HPDE6-E6E7 (cell line): ENCODE measurements at regions not wholly inside any gene's neighbourhood (a gene's known extent, or its start where the extent isn't known, plus 50 kb on each side); places are given as distances from the start of the nearest gene placed in this dataset.
"Not testable (repeated sequence)": the region's sequence is repeated elsewhere in the genome, so short reads cannot be mapped to it uniquely, and the experiment has no call there.

ENCODE experiments used
- DNase-seq: peaks from one replicate; pipeline ENCODE4 v3.0.0; 2011; ENCODE audit warnings: missing footprints; ENCODE audit errors: extremely low spot score

DNA sequence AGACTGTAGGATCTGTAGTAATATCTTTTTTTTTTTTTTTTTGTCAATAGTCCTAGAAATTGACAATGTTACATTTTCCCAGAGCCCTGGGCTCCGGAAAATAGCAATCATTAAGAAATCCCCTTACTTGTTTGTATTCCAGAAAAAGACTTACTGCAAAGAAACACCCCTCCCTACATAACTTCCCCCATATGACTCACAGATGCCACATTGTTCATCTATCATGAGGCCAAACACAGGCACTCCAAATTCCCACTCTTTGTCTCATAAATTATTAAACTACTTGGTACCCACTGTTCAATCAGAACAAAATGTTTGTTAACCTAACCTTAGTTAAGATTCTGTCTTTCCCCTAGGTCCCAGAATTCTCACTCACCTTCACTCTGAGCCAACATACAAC lies 53.5 kb downstream of the TEX51 start:
- DNase-seq: no peak

DNA sequence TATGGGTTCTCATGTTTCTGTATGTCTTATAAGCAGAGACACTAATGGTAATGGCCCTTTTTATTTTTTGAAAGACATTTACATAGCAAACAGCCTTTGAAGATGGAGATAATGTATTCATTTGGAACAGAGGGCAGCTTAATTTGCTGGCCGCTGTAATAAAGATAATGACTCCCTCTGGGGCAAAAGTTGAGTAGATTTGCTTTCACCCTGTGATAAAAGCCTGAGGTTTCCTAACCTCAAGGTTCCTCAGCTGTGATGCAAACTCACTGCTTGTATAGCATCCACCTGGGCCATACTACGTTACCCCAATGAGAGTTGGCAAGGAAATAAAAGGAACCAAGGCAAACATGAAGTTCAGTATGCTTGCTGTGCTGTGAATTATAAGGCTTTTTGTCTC lies 54.8 kb downstream of the TEX51 start:
- DNase-seq: no peak

DNA sequence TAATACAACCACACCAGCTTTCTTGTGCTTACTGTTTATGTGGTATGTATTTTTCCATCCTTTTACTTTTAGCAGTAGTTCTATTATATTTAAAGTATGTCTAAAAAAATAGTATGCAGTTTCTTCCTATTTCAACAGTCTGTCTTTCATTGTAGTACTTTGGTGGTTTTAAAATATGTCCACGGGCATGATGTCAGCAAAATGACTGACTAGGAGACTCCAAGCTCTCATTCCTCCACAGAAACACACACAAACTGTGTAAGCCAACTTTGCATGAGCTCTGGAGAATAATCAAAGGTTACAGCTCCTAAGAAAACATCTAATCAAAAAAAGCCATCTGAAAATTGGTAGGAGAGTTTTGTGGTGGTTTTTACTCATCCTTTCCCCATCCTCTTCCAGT lies 56.1 kb downstream of the TEX51 start:
- no peak for DNase-seq

DNA sequence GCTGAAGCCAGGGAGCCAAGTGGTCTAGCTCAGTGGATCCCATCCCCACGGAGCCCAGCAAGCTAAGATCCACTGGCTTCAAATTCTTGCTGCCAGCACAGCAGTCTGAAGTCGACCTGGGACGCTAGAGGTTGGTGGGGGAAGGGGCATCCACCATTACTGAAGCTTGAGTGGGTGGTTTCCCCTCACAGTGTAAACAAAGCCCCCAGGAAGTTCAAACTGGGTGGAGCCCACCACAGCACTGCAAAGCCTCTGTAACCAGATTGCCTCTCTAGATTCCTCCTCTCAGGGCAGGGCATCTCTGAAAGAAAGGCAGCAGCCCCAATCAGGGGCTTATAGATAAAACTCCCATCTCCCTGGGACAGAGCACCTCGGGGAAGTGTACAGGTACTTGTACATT lies 58.1 kb downstream of the TEX51 start:
- not testable (repeated sequence) for DNase-seq

DNA sequence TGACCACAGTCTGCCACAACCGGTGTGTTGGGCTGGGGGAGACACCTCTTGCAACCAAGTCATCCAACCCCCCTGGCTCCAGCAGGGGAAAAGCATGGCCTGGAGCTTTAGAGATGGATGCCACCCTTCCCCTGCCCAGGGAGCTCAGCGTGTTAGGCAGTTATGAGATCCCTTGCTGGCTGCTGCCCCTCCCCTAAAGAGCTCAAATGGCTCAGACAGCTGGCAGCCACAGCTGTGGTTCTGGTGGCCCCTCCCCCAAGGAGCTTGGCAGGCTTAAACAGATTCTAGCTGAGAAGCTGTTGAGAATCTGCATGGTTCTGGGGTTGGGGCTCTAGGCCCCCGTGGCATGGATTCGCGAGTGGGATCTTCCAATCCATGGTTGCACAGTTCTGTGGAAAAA lies 64.7 kb downstream of the TEX51 start:
- DNase-seq: no peak

DNA sequence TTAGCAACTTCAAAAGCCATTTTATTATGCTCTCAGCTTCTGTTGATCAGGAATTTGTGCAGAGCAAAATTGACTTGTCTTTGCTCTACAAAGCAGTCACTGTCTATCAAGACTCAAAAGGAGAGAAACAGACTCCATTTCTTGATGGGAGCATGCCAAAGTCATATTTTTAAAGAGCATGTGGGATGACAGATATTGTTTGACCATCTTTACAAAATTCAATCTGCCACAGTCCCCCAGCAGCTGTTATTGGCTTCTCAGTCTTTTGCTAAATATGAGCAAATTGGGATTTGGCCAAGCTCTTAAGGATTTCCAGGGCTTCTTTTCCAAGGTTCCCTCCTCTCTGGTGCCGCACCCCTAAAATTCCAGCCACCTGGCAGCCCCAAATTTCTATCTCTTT lies 67.9 kb downstream of the TEX51 start:
- DNase-seq: no peak

DNA sequence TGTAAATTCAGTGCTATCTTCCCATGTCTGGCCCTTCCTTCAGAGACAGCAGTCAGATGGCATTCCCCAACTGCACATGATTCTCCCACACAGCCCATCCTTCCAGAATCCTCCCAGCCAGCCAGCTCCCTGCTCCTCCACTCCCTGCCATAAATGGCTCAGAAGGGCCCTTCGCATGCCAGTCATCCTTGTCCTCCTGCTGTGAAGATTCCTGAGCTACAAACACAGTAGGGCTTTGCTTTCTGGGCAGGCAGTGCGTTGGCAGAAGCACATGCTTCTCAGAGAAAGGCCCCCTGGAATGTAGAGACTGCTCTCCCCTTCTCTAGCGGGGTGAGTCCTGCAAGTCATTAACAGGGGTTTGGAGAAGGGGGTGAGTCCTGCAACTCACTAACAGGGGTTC lies 71.9 kb downstream of the TEX51 start:
- no peak for DNase-seq

DNA sequence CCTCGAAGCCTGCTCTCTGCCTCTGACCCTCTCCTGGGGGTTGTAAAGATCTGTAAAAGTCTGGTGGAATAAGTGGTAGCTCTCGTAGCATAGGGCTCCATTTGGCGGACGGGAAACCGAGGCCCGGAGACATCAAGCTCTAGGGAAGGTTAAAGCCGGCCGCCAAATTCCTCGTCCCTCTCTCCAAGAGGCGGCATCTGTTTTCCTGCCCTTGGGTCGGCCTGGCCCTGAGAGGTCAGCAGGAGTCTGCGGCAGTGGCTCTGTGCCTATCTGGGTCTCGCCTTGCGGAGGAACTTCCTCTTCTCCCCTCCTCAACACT lies 72.4 kb downstream of the TEX51 start:
- DNase-seq: no peak

DNA sequence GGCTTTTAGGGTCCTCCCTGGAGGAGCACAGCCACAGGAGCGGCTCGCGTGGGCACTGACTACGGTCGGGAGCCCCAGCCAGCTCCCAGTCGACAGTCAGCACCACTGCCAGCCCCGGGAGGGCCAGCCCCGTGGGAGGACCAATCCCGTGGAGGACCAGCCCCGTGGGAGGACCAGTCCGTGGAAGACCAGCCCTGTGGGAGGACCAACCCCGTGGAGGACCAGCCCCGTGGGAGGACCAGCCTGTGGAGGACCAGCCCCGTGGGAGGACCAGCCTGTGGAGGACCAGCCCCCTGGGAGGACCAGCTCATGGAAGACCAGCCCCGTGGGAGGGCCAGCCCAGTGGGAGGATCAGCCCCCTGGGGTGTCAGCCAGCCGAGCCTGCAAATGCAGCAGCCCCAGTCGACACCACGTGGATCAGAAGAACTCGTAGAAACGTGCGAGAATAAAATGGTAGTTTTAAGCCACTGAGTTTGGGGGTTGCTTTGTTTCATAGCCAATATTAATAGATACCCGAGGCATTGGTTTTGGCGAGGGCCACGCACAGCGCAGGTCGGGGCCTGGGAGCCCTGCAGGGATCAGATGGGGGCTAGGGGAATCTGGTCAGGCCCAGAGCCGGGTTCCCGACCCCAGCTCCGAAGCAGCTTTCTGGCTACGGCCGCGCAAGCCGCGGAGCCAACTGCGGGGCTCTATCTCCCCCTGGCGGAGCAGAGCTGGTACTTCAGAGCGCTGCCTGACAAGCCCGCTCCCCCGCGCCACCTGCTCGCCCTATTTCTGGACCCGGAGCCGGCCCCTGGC lies 73.0 kb downstream of the TEX51 start:
- peak; percentile 77 for DNase-seq

DNA sequence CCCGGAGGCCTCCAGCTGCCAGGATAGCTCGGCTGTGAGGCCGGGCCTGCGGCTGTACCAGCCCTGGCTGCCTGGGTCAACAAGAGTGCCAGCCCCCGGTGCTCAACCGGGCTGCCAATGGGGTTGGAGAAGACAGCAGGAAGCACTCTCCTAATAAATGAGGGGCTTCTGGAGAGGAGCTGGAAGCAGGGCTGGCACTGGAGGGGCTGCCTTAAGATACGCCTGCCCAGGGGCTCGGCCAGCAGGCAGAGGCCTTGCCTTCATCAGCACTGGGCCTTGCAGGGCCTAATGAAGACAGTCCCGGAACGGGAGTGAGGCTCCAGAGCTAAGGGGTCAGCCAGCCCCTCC lies 73.6 kb downstream of the TEX51 start:
- DNase-seq: no peak

DNA sequence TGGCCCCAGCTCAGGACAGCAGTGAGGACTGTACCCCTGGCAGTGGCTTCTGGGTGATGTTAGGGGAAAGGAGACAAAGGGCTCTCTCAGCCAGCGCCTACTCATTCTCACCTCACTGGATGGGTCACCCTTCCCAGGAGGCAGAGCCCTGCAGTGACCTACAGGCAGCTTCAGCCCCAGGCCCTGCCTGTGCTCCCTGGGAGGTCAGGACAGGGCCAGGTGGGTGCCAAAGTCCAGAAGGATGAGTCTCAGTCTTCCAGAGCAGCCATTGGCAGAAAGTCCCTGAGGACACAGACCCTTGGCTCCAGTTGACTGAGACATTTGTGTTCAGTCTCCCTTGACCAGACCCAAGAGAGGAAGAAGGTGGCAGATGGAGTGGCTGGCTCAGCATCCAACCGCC lies 75.1 kb downstream of the TEX51 start:
- DNase-seq: no peak

DNA sequence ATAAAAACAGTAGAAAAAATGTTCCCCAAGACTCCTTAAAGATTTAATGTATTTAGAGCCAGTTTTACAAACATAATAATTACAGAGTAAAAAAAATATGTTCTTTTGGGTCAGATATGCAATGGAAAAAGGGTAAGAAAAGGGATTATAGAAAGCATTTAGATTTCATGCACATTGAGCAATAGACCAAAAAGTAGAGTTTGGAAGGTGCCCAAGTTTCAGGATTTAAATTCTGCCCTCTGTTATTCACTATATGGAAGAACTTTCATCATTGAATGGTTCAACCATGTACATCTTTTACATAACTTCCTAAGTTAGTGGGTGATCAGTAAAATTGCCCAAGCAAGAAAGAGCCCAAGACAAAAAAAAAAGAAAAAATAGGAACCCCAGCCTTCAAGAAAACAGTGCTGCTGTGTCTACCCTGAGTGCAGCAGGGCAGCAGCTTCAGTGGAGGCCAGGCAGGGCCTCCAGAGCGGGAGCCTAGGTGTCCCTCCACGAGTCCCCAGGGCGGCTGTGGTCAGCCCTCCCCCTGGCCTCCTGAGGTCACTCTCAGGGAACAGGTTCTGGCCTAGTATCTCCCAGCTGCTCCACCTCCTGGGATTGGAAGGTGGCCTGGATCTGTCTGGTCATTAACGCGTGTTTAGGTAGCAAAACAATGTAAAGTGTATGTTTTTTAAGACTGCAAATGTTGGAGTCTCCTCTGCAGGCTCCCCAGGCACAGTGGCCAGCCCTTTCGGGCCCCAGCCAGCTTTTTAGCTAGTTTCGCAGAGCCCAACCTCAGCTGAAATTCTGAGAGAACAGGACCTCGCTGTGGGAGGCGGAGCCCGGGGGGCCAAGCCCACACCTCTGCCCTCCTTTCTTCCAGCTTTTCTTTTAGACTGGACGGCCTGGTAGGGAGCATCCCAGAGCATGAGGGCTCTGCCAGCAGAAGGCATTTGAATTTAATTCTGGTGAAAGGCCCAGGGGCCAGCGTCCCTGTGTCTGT lies 77.3 kb downstream of the TEX51 start:
- DNase-seq: no peak

DNA sequence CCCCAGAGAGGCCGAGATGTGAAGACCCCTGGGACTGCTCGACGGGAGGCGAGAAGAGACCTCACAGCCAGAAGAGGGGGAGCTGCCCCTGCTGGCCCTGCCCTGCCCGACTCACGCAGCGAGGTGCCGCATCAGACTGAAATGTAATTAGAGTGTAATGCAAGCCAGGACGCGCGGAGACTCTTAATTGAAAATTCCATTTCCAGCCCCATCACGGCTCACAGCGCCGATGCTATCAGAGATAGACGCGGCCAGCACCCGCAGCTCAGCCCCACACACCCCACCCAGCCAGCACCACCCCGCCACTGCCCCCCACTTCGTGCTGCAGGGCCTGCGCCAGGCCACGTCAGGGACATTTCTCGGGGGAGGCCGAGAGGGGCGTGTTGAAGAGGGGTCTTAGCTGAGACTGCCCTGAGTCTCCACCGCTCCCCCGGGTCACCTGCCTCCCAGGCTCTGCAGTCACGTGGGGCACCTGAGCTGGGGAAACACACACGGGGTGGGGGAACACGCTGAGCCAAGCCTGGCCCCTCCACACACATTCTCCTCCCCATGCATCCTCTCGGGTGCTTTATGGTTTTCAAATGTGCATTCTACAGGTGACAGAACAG lies 78.1 kb downstream of the TEX51 start:
- DNase-seq: no peak

DNA sequence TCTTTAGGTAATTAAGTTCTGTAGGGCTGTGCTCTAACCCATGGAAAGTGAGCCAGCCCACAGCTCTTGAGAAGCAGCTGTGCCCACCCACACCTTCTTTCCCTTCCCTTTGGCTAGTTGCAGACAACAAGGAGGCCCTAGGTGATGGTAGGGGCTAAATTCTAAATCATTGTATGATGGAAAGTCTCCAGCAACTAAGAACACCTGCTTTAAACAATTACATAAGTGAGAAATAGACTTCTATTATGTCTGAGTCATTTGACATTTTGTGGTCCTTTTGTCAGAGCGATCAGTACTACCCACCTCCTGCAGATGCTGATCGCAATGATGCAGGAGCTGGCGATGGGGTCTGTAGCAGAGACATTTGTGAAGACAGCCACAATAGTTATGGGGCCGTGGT lies 79.6 kb downstream of the TEX51 start:
- DNase-seq: no peak

DNA sequence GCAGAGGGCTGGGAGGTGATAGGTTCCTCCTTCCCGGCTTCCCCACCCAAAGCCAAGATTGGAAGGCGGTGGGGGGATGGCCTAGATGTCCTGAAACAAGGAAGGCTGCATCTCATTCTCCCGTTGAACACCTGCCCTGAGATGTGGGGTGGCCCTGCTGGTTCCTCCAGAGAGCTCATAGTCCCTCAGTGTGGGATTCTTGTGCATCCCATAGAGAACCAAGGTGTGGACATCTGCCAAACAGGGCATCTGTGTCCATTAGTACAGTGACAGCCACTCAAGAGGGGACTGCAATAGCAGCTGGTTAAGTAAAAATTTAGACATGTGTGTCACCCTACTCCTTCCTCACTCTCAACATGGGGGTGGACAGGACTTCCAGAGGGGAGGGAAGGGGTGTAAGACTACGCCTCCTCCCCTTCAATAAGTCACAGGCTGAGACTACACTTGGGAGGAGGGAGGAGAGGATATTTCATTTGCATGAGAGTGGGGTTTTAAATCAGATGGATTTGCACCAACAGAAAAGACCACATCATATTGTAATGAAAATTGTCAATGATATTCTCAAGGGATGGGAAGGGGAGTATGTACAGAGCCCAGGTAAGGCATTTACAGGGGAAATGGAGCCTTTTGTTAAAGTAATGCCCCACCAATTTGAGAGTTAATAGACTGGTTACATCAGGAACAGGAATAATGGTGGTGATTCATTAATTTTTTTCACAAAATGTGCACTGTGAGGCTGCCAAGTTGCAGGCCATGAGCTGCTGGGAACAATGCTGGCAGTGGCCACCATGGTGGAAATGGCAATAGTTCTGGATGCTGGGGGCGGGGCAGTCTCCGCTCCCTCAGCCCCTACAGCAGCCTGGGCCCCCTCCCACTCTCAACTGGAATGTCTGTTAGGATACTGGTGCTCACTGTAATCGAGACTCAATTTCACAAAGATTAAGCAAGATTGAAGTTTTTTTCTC lies 80.6 kb downstream of the TEX51 start:
- no peak for DNase-seq

DNA sequence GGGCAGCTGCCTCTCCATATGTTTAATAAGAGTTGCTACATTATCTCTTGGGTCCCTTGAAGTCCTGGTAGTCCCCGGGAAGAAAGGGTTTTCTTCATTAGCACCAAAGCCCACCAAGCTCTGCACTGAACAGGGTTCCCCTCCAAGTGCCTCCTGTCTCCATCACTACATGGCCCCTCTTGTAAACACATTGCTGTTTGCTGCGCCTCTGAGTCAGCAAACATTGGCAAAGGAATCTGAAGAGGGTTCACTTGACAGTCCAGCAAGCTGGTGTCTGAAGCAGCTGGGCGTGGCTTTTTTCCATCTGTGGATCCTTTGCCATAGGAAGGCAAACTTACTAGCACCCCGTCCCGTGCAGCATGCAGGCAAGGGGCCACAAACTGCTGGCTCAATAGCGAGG lies 82.8 kb downstream of the TEX51 start:
- no peak for DNase-seq

DNA sequence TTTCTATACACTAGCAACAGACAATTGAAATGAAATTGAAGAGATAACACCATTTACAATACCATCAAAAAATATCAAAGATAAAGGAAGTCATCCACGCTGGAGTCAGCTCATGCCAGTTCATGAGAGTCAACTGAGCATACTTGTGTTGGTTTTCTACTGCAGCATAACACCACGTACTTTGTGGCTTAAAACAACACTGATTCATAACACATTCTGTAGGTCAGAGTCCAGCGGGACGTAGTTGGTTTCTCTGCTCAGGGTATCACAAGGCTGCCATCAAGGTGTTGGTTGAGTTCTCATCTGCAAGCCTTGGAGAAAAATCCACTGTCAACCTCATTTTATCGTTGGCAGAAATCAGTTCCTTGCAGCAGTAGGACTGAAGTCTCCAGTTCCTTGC lies 84.2 kb downstream of the TEX51 start:
- no peak for DNase-seq

DNA sequence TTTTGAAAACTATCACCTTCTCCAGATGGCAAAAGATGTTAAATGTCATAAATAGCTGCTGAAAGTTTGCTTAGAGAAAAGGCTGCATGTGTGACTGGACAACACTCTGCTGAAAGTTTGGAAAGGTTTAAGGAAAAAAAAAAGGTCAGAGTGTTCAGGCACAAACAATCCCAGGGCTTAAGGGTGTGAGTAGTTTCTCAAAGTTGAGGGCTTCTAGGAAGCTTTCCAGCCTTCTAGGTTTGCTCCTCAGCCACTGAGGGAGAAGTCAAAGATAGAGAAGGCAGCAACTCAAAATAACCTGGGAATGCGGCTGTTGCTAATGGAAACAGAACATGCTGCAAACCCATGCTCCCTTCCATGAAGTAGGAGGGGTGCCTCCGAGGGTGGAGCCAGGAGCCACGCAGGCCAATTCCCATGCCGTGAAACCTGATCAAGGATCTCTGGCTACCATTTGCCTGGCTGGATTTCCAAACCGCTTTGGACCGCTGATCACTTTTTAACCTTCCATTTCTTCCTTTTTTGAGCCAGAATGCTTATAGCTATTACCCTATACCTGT lies 88.0 kb downstream of the TEX51 start:
- no peak for DNase-seq

DNA sequence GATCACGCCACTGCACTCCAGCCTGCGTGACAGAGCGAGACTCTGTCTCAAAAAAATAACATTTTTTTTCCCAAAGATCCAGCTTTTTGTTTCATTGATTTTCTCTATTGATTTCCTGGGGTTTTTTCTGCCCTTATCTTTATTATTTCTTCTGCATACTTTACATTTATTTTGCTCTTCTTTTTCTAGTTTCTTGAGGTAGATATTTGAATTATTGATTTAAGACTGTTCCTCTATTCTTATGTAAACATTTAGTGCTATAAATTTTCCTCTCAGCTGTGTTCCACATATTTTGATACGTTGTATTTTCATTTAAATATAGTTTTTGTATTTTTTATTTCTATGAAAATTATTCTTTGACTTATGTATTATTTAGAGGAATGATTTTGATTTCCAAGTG lies 89.8 kb downstream of the TEX51 start:
- DNase-seq: no peak

DNA sequence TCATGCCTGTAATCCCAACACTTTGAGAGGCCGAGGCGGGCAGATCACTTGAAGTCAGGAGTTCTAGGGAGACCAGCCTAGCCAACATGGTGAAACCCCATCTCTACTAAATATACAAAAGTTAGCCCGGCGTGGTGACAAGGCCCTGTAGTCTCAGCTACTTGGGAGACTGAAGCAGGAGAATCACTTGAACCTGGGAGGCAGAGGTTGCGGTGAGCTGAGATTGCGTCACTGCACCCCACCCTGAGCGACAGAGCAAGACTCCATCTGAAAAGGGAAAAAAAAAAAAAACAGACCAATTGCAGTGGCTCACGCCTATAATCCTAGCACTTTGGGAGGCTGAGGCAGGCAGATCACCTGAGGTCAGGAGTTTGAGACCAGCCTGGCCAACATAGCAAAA lies 90.4 kb downstream of the TEX51 start:
- not testable (repeated sequence) for DNase-seq

DNA sequence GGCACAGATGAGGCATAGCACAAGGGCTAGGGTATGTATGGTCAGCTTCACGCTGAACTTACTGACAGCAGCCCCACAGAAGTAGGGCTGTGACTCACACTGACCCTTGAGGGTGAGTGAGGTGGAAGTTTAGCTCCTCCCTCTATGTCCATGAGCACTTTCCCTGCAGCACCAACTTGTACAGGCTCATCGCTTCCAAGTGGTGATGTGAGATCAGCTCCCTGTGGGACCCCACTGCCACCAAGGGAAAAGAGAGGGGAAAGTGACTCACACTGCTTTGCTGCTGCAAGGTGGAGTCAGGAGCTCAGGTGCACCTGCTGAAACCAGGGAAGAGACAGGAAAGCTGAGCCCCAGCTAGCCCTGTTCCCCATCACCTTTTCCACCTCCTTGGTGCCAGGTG lies 91.5 kb downstream of the TEX51 start:
- DNase-seq: no peak
